H1 (cell line): ENCODE measurements at regions not wholly inside any gene's neighbourhood (a gene's known extent, or its start where the extent isn't known, plus 50 kb on each side); places are given as distances from the start of the nearest gene placed in this dataset.

Source experiments
- CTCF ChIA-PET: fragments of 300-600 bp; sonication (Branson Sonifier 250); formaldehyde crosslinking; loops from one replicate; lab custom pipeline; 2021; ENCODE audit not compliant: partially characterized antibody; lab: Charles Lee
- POLR2A ChIA-PET: fragments of 300-600 bp; sonication (Branson Sonifier 250); formaldehyde crosslinking; loops from one replicate; lab custom pipeline; 2021; ENCODE audit warnings: inconsistent platforms; ENCODE audit not compliant: partially characterized antibody; lab: Charles Lee
- DNase-seq, 2 experiments: peaks; one replicate each; pipeline versions ENCODE4 v3.0.0 to v3.0.0-alpha.2; 2010 to 2022; ENCODE audit warnings: low spot score in 2 of 2, low read depth in 1 of 2, mixed read lengths in 1 of 2
- FAIRE-seq: peaks from 2 replicates; lab custom pipeline; 2011; peaks lifted over from hg19 to GRCh38; lab: Jason Lieb, UNC
- H2AFZ ChIP-seq: 2 replicates; pipeline ENCODE4 v1.8.1; 2012; ENCODE audit warnings: low read length, inconsistent platforms
- H2AK5ac ChIP-seq: 2 replicates; pipeline ENCODE4 v1.6.1; 2013; ENCODE audit warnings: low read depth, low read length
- H2BK120ac ChIP-seq: replicated peaks from 2 replicates; pipeline ENCODE3; 2013; ENCODE audit warnings: low read depth, low read length, inconsistent platforms
- H2BK12ac ChIP-seq: 2 replicates; pipeline ENCODE4 v1.6.1; 2013; ENCODE audit warnings: low read depth, low read length
- H2BK15ac ChIP-seq: 2 replicates; pipeline ENCODE4 v1.6.1; 2013; ENCODE audit warnings: low read length
- H2BK20ac ChIP-seq: 2 replicates; pipeline ENCODE4 v1.6.1; 2013; ENCODE audit warnings: low read length
- H2BK5ac ChIP-seq: 2 replicates; pipeline ENCODE4 v1.6.1; 2013; ENCODE audit warnings: low read depth, low read length
- H3K14ac ChIP-seq: 2 replicates; pipeline ENCODE4 v1.6.1; 2013; ENCODE audit warnings: inconsistent platforms; ENCODE audit not compliant: insufficient read length
- H3K18ac ChIP-seq: 2 replicates; pipeline ENCODE4 v1.6.1; 2013; ENCODE audit warnings: low read length; ENCODE audit errors: extremely low read depth
- H3K23ac ChIP-seq: 2 replicates; pipeline ENCODE4 v1.6.1; 2013; ENCODE audit warnings: inconsistent platforms; ENCODE audit not compliant: insufficient read length
- H3K23me2 ChIP-seq: 2 replicates; pipeline ENCODE4 v1.6.1; 2013; ENCODE audit warnings: low read depth, low read length
- H3K27ac ChIP-seq: 2 replicates; pipeline ENCODE4 v1.6.1; 2011; ENCODE audit warnings: low read depth, low read length, inconsistent platforms
- H3K27me3 ChIP-seq, 4 experiments: replicated peaks in 1 of 4; 1 replicate in 1 of 4; 2 replicates in 3 of 4; pipeline versions ENCODE4 v1.6.1 to v1.8.1; 2011 to 2013; ENCODE audit warnings: low read length in 3 of 4, mild to moderate bottlenecking in 3 of 4, inconsistent platforms in 2 of 4, mixed read lengths in 2 of 4, moderate library complexity in 1 of 4; ENCODE audit not compliant: control insufficient read depth in 3 of 4, insufficient read depth in 3 of 4; ENCODE audit errors: extremely low read depth in 1 of 4
- H3K36me3 ChIP-seq, 4 experiments: 2 replicates each; pipeline versions ENCODE4 v1.6.1 to v1.8.1; 2011 to 2013; ENCODE audit warnings: mild to moderate bottlenecking in 4 of 4, low read length in 3 of 4, moderate library complexity in 2 of 4, control low read depth in 1 of 4, inconsistent platforms in 1 of 4; ENCODE audit not compliant: insufficient read depth in 4 of 4, control insufficient read depth in 2 of 4
- H3K4ac ChIP-seq: replicated peaks from 2 replicates; pipeline ENCODE3; 2013; ENCODE audit warnings: low read length, low read depth, mixed read lengths, inconsistent platforms; ENCODE audit not compliant: insufficient read length
- H3K4me1 ChIP-seq, 4 experiments: replicated peaks in 1 of 4; 1 replicate in 1 of 4; 2 replicates in 3 of 4; pipeline versions ENCODE4 v1.6.1 to v1.8.1; 2011 to 2013; ENCODE audit warnings: low read length in 3 of 4, inconsistent platforms in 2 of 4, mixed read lengths in 1 of 4; ENCODE audit not compliant: insufficient read depth in 4 of 4, control insufficient read depth in 3 of 4
- H3K4me2 ChIP-seq, 2 experiments: 2 replicates each; pipeline versions ENCODE4 v1.6.1 to v1.8.1; 2011 to 2013; ENCODE audit warnings: low read depth in 2 of 2, low read length in 2 of 2, control low read depth in 1 of 2, inconsistent platforms in 1 of 2, mild to moderate bottlenecking in 1 of 2; ENCODE audit not compliant: insufficient read depth in 1 of 2
- H3K4me3 ChIP-seq, 4 experiments: fragments of 200-600, 300-600 bp in 1 of 4; sonication (generic), shearing (Covaris generic), sonication (Bioruptor Twin) in 1 of 4; 2 replicates each; pipeline versions ENCODE4 v1.5.1 to v1.8.1; 2011 to 2016; ENCODE audit warnings: low read length in 4 of 4, low read depth in 3 of 4, control low read depth in 2 of 4, inconsistent platforms in 2 of 4, mild to moderate bottlenecking in 2 of 4, mixed read lengths in 1 of 4, moderate library complexity in 1 of 4; ENCODE audit not compliant: insufficient read depth in 2 of 4; ENCODE audit errors: extremely low read depth in 1 of 4
- H3K56ac ChIP-seq: replicated peaks from 2 replicates; pipeline ENCODE3; 2013; ENCODE audit warnings: low read depth, mild to moderate bottlenecking, mixed read lengths, low read length, inconsistent platforms; ENCODE audit not compliant: insufficient read length
- H3K79me1 ChIP-seq: 2 replicates; pipeline ENCODE4 v1.6.1; 2013; ENCODE audit warnings: low read depth, low read length, control low read depth
- H3K79me2 ChIP-seq, 2 experiments: 2 replicates each; pipeline versions ENCODE4 v1.6.1 to v1.8.1; 2012 to 2013; ENCODE audit warnings: low read length in 2 of 2, mild to moderate bottlenecking in 2 of 2, inconsistent platforms in 1 of 2; ENCODE audit not compliant: insufficient read depth in 2 of 2, control insufficient read depth in 1 of 2
- H3K9ac ChIP-seq, 4 experiments: replicated peaks in 1 of 4; 1 replicate in 1 of 4; 2 replicates in 3 of 4; pipeline versions ENCODE4 v1.6.1 to v1.8.1; 2011 to 2013; ENCODE audit warnings: low read depth in 3 of 4, low read length in 3 of 4, control low read depth in 2 of 4, mild to moderate bottlenecking in 2 of 4, moderate library complexity in 2 of 4, inconsistent platforms in 1 of 4; ENCODE audit errors: extremely low read depth in 1 of 4
- H3K9me3 ChIP-seq, 2 experiments: 2 replicates each; pipeline versions ENCODE4 v1.6.1 to v1.8.1; 2012 to 2013; ENCODE audit warnings: mild to moderate bottlenecking in 2 of 2, moderate library complexity in 2 of 2, control low read depth in 1 of 2, inconsistent platforms in 1 of 2, low read depth in 1 of 2, low read length in 1 of 2, mixed read lengths in 1 of 2; ENCODE audit not compliant: insufficient read depth in 2 of 2
- H4K20me1 ChIP-seq, 2 experiments: replicated peaks in 1 of 2; 2 replicates each; pipeline versions ENCODE3 to v1.8.1; 2011 to 2013; ENCODE audit warnings: inconsistent platforms in 2 of 2, low read length in 2 of 2, mild to moderate bottlenecking in 1 of 2; ENCODE audit not compliant: insufficient read depth in 2 of 2, control insufficient read depth in 1 of 2
- H4K5ac ChIP-seq: 2 replicates; pipeline ENCODE4 v1.6.1; 2013; ENCODE audit warnings: low read length, low read depth, mixed read lengths, inconsistent platforms; ENCODE audit not compliant: insufficient read length
- H4K8ac ChIP-seq: 2 replicates; pipeline ENCODE4 v1.8.0; 2013; ENCODE audit warnings: mild to moderate bottlenecking, moderate library complexity, low read length, inconsistent platforms; ENCODE audit not compliant: insufficient read depth; ENCODE audit errors: extremely low read depth
- H4K91ac ChIP-seq: replicated peaks from 2 replicates; pipeline ENCODE3; 2013; ENCODE audit warnings: low read length, mixed read lengths, inconsistent platforms; ENCODE audit not compliant: insufficient read length
- CBX8 ChIP-seq: fragments of 300-800, 300-1000 bp; sonication (generic); IDR thresholded peaks from 2 replicates; pipeline ENCODE4 v1.7.1; 2016; ENCODE audit warnings: low read depth, low read length, borderline replicate concordance
- CHD2 ChIP-seq: IDR thresholded peaks from 2 replicates; pipeline ENCODE4 v1.6.1; 2012; ENCODE audit warnings: low read length, improper control_type of control experiment
- EGR1 ChIP-seq: IDR thresholded peaks from 2 replicates; pipeline ENCODE4 v1.6.1; 2011; ENCODE audit warnings: low read depth, low read length, borderline replicate concordance
- GABPA ChIP-seq: IDR thresholded peaks from 2 replicates; pipeline ENCODE4 v1.6.1; 2011; ENCODE audit warnings: mild to moderate bottlenecking, low read length, moderate library complexity, borderline replicate concordance; ENCODE audit not compliant: insufficient read depth
- KDM1A ChIP-seq: fragments of 200-600, 300-600 bp; sonication (generic); IDR thresholded peaks from 2 replicates; pipeline ENCODE4 v1.7.1; 2016; ENCODE audit warnings: mild to moderate bottlenecking, low read length, borderline replicate concordance
- POLR2AphosphoS5 ChIP-seq: IDR thresholded peaks from 2 replicates; pipeline ENCODE4 v1.6.1; 2011; ENCODE audit warnings: low read depth, low read length
- RNF2 ChIP-seq: fragments of 200-900, 300-1000 bp; sonication (generic); IDR thresholded peaks from 2 replicates; pipeline ENCODE4 v1.7.1; 2016; ENCODE audit warnings: borderline replicate concordance, low read depth, mild to moderate bottlenecking, antibody characterized with exemption, low read length; ENCODE audit not compliant: poor library complexity, severe bottlenecking; ENCODE audit errors: missing control alignments
- SP1 ChIP-seq: IDR thresholded peaks from 2 replicates; pipeline ENCODE4 v1.6.1; 2011; ENCODE audit warnings: low read depth, low read length
- YY1 ChIP-seq: IDR thresholded peaks from 2 replicates; pipeline ENCODE4 v1.6.1; 2011; ENCODE audit warnings: low read depth, mild to moderate bottlenecking, low read length
- TF ChIP-seq, protein P1 (sequence below): IDR thresholded peaks from 2 replicates; pipeline ENCODE4 v1.6.1; 2012; ENCODE audit warnings: low read length, inconsistent platforms

GRCh38 chr9:33645706-33646105 is 121.7 kb downstream of the ANKRD18B start:
- H3K9ac ChIP-seq, result no peak overlapping the region
- no peak overlapping the region for H4K5ac ChIP-seq
- H2AFZ ChIP-seq, result no peak overlapping the region
- no peak for FAIRE-seq
- H3K4me3 ChIP-seq, result no peak overlapping the region
- no peak overlapping the region for H3K4ac ChIP-seq
- H3K4me2 ChIP-seq, result no peak overlapping the region
- no peak overlapping the region for H2BK15ac ChIP-seq
- H2BK12ac ChIP-seq, result no peak overlapping the region
- H3K27ac ChIP-seq, result no peak overlapping the region
- H3K27me3 ChIP-seq, result no peaks in the 10 kb centered on the region
- no peak overlapping the region for H2BK120ac ChIP-seq
- no peak overlapping the region for H3K56ac ChIP-seq
- H3K4me1 ChIP-seq, result no peaks in the 10 kb centered on the region
- no peak overlapping the region for H2BK5ac ChIP-seq
- H4K20me1 ChIP-seq, result no peaks in the 10 kb centered on the region
- H3K36me3 ChIP-seq, result no peaks in the 10 kb centered on the region
- H3K79me1 ChIP-seq, result no peaks in the 10 kb centered on the region
- no peak overlapping the region for H3K14ac ChIP-seq
- CTCF ChIA-PET, result no interaction called here
- H2AK5ac ChIP-seq, result no peak overlapping the region
- H3K9me3 ChIP-seq, result no peaks in the 10 kb centered on the region
- TF ChIP-seq, protein P1, sequence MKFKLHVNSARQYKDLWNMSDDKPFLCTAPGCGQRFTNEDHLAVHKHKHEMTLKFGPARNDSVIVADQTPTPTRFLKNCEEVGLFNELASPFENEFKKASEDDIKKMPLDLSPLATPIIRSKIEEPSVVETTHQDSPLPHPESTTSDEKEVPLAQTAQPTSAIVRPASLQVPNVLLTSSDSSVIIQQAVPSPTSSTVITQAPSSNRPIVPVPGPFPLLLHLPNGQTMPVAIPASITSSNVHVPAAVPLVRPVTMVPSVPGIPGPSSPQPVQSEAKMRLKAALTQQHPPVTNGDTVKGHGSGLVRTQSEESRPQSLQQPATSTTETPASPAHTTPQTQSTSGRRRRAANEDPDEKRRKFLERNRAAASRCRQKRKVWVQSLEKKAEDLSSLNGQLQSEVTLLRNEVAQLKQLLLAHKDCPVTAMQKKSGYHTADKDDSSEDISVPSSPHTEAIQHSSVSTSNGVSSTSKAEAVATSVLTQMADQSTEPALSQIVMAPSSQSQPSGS, result no peak
- TF ChIP-seq POLR2AphosphoS5 (no peak), CBX8 (no peak), RNF2 (no peak), SP1 (no peak), GABPA (no peak), YY1 (no peak), EGR1 (no peak), KDM1A (no peak), CHD2 (no peak)
- H3K18ac ChIP-seq, result no peak overlapping the region
- no peaks in the 10 kb centered on the region for H3K79me2 ChIP-seq
- H4K8ac ChIP-seq, result no peak overlapping the region
- H4K91ac ChIP-seq, result no peak overlapping the region
- H3K23me2 ChIP-seq, result no peaks in the 10 kb centered on the region
- no peak overlapping the region for H2BK20ac ChIP-seq
- POLR2A ChIA-PET, result no interaction called here
- H3K23ac ChIP-seq, result no peak overlapping the region
- no peak for DNase-seq
